Loucy (cell line): ENCODE measurements at regions not wholly inside any gene's neighbourhood (a gene's known extent, or its start where the extent isn't known, plus 50 kb on each side); places are given as distances from the start of the nearest gene placed in this dataset.

Source experiments
- EZH2phosphoT487 ChIP-seq: fragments of 200-600 bp; IDR thresholded peaks from 2 replicates; pipeline ENCODE4 v1.6.1; 2018; ENCODE audit warnings: antibody characterized with exemption, mild to moderate bottlenecking, moderate library complexity, borderline replicate concordance
- TF ChIP-seq, protein P1 (sequence below): fragments of 200-600 bp; sonication (generic); conservative IDR thresholded peaks from 2 replicates; pipeline ENCODE4 v1.5.1; 2014; ENCODE audit warnings: mild to moderate bottlenecking, antibody characterized with exemption, low read length

DNA sequence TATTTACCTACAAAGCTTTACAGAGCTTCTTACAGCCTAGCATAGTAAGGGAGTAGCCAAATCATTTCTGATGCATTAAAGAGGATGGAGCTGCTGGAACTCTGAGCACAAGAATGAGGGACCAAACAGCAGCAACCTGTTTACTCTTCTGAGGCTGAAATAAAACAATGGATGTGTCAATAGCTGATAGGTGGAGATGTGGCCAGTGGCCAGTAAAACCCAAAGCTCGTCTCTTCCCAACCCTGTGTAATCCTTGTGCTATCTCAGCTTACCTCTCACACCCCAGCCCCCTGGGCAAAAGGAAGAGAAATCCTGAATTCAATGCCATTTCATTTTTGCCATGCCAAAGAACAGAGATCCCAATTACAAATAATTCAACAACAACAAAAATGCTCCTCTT, 446.7 kb upstream of the SMIM31 start:
- TF ChIP-seq, protein P1, sequence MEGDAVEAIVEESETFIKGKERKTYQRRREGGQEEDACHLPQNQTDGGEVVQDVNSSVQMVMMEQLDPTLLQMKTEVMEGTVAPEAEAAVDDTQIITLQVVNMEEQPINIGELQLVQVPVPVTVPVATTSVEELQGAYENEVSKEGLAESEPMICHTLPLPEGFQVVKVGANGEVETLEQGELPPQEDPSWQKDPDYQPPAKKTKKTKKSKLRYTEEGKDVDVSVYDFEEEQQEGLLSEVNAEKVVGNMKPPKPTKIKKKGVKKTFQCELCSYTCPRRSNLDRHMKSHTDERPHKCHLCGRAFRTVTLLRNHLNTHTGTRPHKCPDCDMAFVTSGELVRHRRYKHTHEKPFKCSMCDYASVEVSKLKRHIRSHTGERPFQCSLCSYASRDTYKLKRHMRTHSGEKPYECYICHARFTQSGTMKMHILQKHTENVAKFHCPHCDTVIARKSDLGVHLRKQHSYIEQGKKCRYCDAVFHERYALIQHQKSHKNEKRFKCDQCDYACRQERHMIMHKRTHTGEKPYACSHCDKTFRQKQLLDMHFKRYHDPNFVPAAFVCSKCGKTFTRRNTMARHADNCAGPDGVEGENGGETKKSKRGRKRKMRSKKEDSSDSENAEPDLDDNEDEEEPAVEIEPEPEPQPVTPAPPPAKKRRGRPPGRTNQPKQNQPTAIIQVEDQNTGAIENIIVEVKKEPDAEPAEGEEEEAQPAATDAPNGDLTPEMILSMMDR = no peak
- no peak for TF ChIP-seq EZH2phosphoT487
